NOMO-1 treated with dmso at 0.1 percent for 144 hours (cell line): ENCODE measurements at regions not wholly inside any gene's neighbourhood (a gene's known extent, or its start where the extent isn't known, plus 50 kb on each side); places are given as distances from the start of the nearest gene placed in this dataset.

Experiments used
- DNase-seq: peaks from one replicate; lab custom pipeline; 2025; ENCODE audit not compliant: unreplicated experiment; lab: John Stamatoyannopoulos, UW

DNA sequence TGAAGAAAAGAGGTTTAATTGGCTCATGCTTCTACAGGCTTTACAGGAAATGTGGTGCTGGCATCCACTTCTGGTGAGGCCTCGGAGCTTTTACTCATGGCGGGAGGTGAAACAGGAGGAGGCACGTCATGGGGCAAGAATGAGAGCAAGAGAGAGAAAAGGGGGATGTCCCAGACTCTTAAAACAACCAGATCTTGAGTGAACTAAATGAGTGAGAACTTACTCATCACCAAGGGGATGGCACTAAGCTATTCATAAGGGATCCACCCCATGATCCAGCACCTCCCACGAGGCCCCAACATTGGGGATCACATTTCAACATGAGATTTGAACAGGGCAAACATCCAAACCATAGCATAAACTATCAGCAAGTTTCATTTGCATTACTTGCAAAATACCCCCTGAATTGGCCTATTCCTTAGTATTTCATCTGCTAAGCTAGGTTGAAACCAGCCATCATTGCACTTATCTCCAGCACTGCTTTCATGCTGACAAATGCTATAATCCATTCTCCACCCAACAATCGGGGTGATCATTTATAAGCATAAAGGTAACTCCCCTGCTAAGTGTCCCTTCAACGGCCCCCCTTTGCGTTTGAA lies 179.0 kb downstream of the NOC3L start:
- DNase-seq: no peak

- no peak for DNase-seq
Observed at GRCh38 chr10:94186722-94187121, 176.0 kb downstream of the NOC3L start.

GRCh38 chr10:94192333-94192732 lies 170.4 kb downstream of the NOC3L start:
- no peak for DNase-seq

- DNase-seq: no peak
Observed at GRCh38 chr10:94192974-94193373, 169.8 kb downstream of the NOC3L start.

DNA sequence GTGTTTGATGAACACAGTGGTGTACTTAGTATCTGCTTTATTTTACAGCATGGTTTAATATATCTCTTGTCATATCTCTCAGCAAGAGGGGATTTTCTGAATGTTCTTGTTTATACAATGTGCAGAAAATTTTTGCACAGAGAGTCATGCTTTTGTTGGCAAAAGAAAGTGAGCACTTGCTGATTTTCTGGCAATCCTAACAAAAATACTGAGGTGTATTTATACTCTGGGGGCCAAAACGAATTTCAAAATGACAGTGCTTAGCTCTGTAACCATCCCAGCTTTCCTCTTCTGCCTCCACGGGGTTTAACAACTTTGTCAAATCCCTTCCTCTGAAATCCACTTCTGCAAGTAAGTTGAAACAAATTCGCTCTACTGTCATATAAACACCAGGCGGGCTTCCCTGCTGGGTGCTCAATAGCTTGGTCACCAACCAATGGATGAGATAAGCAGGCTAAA lies 169.2 kb downstream of the NOC3L start:
- no peak for DNase-seq

- no peak for DNase-seq
Observed at GRCh38 chr10:94194256-94194655, 168.5 kb downstream of the NOC3L start.

DNA sequence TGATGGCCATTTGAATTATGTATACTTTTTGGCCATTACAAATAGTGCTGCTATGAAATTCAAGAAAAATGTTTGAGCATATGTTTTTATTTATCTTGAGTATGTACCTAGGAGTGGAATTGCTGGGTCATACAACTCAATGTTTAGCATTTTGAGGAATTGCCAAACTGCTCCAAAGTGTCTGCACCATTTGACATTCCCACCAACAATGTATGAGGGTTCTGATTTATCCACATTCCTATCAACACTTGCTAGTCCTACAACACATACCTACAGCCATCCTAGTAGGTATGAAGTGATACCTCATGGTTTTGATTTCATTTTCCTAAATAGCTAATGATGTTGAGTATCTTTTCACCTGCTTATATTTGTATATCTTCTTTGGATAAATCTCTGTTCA lies 165.5 kb downstream of the NOC3L start:
- DNase-seq: no peak

- no peak for DNase-seq
Observed at GRCh38 chr10:94198324-94198723, 164.4 kb downstream of the NOC3L start.

- DNase-seq: no peak
Observed at GRCh38 chr10:94199565-94199964, 163.2 kb downstream of the NOC3L start.

- DNase-seq: no peak
Observed at GRCh38 chr10:94200146-94200837, 162.4 kb downstream of the NOC3L start.

DNA sequence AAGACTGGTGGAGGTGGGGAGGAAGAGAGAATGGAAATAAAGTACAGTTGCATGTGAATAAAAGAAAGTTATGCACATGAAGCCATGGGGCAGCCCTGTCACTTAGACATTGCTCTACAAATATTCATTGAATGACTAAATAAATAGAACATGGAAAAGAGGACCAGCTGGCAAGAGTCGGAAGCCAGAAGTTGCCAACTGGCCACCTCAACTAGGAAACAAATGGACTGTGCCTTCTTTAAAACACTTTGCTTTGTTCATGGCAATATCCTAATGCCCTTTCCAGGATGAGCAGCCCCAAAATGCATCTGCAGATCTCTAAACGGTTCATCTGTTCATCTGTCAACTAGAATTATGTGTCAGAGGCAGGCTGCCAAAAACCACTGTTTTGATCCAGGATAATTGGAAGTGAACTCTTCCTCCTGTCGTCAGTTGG lies 157.3 kb downstream of the NOC3L start:
- no peak for DNase-seq

- no peak for DNase-seq
Observed at GRCh38 chr10:94206176-94206575, 156.6 kb downstream of the NOC3L start.

GRCh38 chr10:94208315-94208714 lies 154.4 kb downstream of the NOC3L start:
- no peak for DNase-seq

GRCh38 chr10:94210440-94211168 lies 152.1 kb downstream of the NOC3L start:
- no peak for DNase-seq

DNA sequence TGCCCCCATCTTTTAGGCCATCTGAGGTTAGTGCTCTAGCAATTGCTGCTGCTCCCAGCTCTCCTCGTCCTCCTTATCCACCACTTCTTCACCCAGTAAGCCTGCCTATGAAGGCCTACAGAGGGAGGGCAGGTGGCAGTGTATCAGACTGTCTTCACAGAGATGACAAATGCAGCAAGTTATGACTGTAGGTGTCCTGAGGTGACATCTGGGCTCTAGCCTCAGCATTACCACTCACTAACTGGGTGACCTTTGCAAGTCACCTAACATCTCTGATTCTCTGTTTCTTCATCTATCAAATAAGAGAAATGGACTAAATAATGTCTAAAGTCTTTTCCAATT lies 151.6 kb downstream of the NOC3L start:
- no peak for DNase-seq

GRCh38 chr10:94213001-94213530 lies 149.7 kb downstream of the NOC3L start:
- no peak for DNase-seq

DNA sequence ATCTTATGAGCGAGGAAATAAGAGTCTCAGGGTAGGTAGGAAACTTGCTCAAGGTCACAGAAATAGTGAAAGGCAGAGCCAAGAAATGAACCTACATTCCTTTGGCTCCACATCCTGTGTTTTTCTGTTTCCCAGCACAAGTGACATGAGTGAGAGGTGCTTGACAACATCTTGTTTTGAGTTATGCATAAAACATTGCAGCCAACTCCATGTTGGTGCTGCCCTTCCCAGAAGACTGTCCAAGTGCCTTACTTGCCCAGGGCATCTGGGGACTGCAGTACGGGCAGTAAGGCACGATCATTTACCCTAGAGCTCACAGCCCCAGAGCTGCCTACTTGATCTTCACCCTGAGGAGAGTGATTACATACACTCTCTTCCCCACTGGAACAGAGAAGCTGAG lies 148.8 kb downstream of the NOC3L start:
- no peak for DNase-seq

- no peak for DNase-seq
Observed at GRCh38 chr10:94214481-94214893, 148.3 kb downstream of the NOC3L start.

GRCh38 chr10:94216201-94216600 lies 146.5 kb downstream of the NOC3L start:
- no peak for DNase-seq

- no peak for DNase-seq
Observed at GRCh38 chr10:94217411-94217810, 145.3 kb downstream of the NOC3L start.

DNA sequence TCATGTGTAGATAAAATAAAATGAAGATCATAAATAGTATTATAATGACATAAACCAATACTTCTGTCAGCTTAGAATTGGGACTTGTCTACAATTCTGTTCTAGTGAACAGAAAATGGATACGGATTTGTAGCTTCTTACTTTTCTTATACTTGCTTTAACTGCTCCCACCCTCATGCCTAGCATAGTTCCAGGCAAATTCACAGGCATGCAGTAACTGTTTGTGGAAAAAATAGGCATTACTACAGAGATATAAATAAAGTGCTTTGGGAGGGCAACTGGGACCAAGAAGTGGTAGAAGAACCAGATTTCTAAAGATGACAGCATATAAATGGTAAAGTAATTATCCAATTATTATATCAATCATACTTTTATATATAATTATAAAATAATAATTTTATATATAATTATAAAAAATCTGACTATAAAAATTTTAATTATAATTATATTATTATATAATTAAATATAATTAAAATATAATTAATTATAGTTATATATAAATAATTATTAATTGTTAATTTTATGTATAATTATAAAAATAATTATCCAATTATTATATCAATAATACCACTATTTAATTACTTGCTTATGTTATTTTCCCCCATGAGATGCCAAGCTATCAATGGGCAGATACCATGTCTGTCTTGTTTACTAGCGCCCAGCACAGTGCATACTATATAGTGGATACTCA lies 144.1 kb downstream of the NOC3L start:
- DNase-seq: no peak
